ENCODE measurements at regions not wholly inside any gene's neighbourhood (a gene's known extent, or its start where the extent isn't known, plus 50 kb on each side); places are given as distances from the start of the nearest gene placed in this dataset.

GRCh38 chrX:43590150-43590549 is 65.9 kb upstream of the MAOA start:
- DNase-seq: no peak

- no peak for DNase-seq
Measured at GRCh38 chrX:43592597-43592996, 63.5 kb upstream of the MAOA start.

DNA sequence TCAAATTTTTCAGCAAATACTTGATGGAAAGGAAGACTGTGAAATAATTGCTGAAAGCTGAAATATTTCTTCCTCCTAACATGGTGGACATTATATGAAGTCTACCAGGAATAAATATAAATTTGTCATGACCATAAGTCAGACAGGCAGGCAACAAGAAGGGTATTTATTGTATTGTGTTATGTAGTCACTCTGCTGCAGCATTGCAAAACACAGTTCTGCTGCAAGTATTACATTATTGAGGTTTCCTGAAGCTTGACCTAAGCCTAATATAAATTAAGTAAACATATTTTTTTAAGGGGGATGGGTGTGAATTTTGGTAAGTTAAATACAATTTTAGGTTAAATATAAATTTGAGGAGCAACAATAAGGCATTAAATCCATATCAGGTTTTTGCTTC is 60.2 kb upstream of the MAOA start:
- no peak for DNase-seq

DNA sequence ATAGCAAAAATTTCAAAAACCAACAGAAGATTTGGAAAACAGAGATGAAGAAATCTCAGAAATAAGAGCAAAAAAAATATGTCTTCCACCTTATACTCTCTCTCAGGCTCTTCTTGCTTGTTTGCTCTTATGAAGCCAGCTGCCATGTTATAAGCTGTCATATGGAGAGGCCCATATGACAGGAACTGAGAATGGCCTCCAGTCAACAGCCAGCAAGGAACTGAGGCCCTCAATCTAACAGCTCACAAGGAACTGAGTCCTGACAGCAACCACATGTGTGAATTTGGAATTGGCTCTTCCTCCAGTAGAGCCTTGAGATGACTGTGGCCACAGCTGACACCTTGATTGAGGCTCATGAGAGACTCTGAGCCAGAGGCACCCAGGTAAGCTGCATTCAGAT is 51.3 kb upstream of the MAOA start:
- DNase-seq: no peak

- DNase-seq: no peak
Measured at GRCh38 chrX:43605351-43605750, 50.7 kb upstream of the MAOA start.
